Thoracic aorta (tissue), 2 donors: ENCODE measurements at regions not wholly inside any gene's neighbourhood (a gene's known extent, or its start where the extent isn't known, plus 50 kb on each side); places are given as distances from the start of the nearest gene placed in this dataset.
"Not testable (repeated sequence)": the region's sequence is repeated elsewhere in the genome, so short reads cannot be mapped to it uniquely, and the experiment has no call there.

Source experiments
- ATAC-seq: fragments of 150-250 bp; one replicate; pipeline ENCODE4 v1.8.0; 2017; ENCODE audit warnings: low read depth; ENCODE audit not compliant: insufficient number of reproducible peaks, low FRiP score
- DNase-seq: peaks from one replicate; pipeline ENCODE4 v3.0.0-alpha.2; 2020; ENCODE audit warnings: low spot score
- H3K27ac ChIP-seq, 2 donors: fragments of 200-600 bp; sonication (generic); 1 replicate in 1 of 2; 2 replicates in 1 of 2; pipeline ENCODE4 v1.5.1; 2016; ENCODE audit warnings: mild to moderate bottlenecking in 2 of 2, moderate library complexity in 2 of 2
- H3K27me3 ChIP-seq: fragments of 200-600 bp; sonication (generic); replicated peaks from 2 replicates; pipeline ENCODE4 v1.6.0; 2016; ENCODE audit warnings: mild to moderate bottlenecking; ENCODE audit not compliant: insufficient read depth
- H3K36me3 ChIP-seq: fragments of 200-600 bp; sonication (generic); one replicate; pipeline ENCODE4 v1.5.1; 2016
- H3K4me1 ChIP-seq, 2 donors: fragments of 200-600 bp; sonication (generic); 1 replicate in 1 of 2; 2 replicates in 1 of 2; pipeline versions ENCODE4 v1.5.1 to v1.6.0; 2016; ENCODE audit warnings: low read depth in 2 of 2, mild to moderate bottlenecking in 1 of 2; ENCODE audit not compliant: control insufficient read depth in 1 of 2
- H3K4me3 ChIP-seq: fragments of 200-600 bp; sonication (generic); 2 replicates; pipeline ENCODE4 v1.5.1; 2016; ENCODE audit warnings: mild to moderate bottlenecking
- H3K9me3 ChIP-seq: fragments of 200-600 bp; sonication (generic); 2 replicates; pipeline ENCODE4 v1.5.1; 2016
- TF ChIP-seq, protein P1 (sequence below): fragments of 200-600 bp; sonication (generic); IDR thresholded peaks from one replicate; pipeline ENCODE4 v1.5.1; 2019; ENCODE audit warnings: antibody characterized with exemption

DNA sequence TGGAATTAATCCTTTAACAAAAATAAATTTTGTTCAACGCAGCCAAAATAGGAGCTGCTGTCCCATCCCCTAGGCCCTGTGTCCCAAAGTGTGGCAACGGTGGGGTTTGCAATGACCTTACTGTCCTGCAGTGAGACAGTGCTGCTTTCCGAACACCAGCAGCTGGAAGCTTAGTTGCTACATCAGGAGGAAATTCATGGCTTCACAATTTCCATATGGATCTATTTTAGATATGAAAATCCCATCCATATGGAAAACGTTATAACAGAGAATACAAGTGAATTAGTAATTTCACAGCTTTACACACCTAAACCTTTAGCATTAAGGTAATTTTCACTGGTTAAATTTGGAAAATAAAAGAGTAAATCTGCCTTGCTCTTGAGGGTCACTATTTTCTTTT lies 396.3 kb upstream of the TENM3 start:
- no peak for ATAC-seq
- H3K27me3 ChIP-seq, result no peaks in the 10 kb centered on the region
- no peaks in the 10 kb centered on the region for H3K36me3 ChIP-seq
- DNase-seq, result no peak
- TF ChIP-seq, protein P1, sequence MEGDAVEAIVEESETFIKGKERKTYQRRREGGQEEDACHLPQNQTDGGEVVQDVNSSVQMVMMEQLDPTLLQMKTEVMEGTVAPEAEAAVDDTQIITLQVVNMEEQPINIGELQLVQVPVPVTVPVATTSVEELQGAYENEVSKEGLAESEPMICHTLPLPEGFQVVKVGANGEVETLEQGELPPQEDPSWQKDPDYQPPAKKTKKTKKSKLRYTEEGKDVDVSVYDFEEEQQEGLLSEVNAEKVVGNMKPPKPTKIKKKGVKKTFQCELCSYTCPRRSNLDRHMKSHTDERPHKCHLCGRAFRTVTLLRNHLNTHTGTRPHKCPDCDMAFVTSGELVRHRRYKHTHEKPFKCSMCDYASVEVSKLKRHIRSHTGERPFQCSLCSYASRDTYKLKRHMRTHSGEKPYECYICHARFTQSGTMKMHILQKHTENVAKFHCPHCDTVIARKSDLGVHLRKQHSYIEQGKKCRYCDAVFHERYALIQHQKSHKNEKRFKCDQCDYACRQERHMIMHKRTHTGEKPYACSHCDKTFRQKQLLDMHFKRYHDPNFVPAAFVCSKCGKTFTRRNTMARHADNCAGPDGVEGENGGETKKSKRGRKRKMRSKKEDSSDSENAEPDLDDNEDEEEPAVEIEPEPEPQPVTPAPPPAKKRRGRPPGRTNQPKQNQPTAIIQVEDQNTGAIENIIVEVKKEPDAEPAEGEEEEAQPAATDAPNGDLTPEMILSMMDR, result no peak
- H3K4me3 ChIP-seq, result no peak overlapping the region
- no peaks in the 10 kb centered on the region for H3K9me3 ChIP-seq
- no peak overlapping the region for H3K27ac ChIP-seq
- H3K4me1 ChIP-seq, result no peaks in the 10 kb centered on the region

DNA sequence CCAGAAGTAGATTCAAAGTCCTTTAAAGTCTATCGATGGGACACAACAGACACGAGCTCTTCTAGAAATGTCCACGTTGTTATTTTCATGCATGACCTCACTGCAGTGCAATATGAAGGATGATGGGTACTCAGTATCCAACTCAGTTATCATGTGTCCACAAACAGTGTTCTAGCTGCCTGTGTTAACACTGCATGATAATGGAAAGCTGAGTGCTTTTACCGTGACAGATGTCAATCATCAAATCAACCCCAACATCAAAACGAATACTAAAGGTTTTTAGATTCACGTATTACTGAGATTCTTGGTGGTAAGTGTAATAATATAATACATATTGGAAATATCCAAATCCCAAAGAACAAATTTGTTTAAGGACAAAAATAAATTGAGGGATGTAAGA lies 394.8 kb upstream of the TENM3 start:
- H3K4me1 ChIP-seq, result no peaks in the 10 kb centered on the region
- no peaks in the 10 kb centered on the region for H3K36me3 ChIP-seq
- H3K27me3 ChIP-seq, result no peaks in the 10 kb centered on the region
- no peak for DNase-seq
- H3K9me3 ChIP-seq, result no peaks in the 10 kb centered on the region
- ATAC-seq, result no peak
- TF ChIP-seq, protein P1, result no peak
- no peak overlapping the region for H3K4me3 ChIP-seq
- no peak overlapping the region for H3K27ac ChIP-seq

DNA sequence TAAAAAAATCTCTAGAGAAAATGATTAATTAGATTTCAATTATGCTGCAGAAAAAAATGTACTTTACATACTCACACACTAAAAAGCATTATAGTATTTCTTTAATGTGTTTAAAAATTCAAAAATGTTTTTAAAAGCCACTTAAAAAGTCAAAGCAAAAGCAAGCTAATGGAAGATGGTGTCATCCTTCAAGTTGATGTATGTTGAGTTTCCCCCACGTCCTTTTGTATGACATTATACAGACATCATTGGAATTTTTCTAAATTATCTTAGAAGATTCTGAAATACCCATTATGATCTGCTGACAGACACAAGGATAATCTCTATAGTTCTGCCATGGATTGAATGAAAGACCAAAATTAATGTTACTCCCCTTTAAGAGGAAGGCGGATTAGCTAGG lies 393.7 kb upstream of the TENM3 start:
- Histone ChIP-seq H3K9me3 (no peaks in the 10 kb centered on the region), H3K4me3 (no peak overlapping the region), H3K36me3 (no peaks in the 10 kb centered on the region), H3K27me3 (no peaks in the 10 kb centered on the region), H3K4me1 (no peaks in the 10 kb centered on the region), H3K27ac (no peak overlapping the region)
- ATAC-seq (no peak), DNase-seq (no peak)
- TF ChIP-seq, protein P1, result no peak

DNA sequence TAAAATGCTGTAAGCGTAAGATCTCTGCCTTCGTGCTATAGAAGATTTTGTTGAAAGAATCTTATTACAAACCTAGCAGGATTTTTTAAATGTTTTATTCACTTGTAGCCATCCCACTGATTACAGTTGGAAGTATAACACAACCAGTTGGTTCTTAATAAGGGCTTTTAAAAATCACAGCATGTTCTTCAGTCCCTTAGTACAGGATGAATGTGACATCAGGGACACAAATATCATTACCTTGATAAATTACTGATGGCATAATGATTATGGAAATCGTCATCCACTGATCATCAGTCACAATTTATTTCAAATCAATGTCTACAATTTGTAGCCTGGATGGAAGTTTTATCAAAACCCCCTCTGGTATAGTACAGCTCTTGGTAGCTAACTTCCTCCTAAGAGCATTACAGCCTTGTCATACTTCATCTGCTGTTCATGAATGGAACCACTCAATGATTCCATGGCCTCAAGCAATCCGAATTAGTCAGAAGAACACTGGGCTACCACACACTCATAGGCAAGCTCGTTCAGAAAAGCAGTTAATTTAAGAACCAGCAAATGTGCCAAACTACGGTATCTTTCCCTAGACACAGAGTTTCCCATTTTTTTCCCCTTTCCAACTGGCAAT lies 389.2 kb upstream of the TENM3 start:
- no peak for ATAC-seq

DNA sequence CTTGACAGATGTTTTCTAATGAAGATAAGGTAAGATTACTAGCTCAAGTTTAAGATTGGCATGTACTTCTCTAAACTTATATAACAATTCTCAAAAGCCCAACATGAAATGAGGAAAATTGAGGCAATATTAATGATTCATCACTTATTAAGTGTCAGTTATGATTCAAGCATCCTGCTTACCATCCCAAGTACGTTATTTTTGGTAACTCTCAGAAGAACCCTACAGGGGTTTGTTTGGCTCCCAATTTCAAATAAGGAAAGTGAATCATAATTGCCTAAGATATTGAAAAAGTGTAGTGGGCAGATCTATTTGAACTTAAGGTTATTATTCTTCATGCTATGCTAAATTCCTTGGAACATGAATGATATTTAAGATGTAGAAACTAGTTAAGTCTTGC lies 387.9 kb upstream of the TENM3 start:
- no peak for DNase-seq
- Histone ChIP-seq H3K4me1 (no peaks in the 10 kb centered on the region), H3K27me3 (no peaks in the 10 kb centered on the region), H3K4me3 (no peak overlapping the region), H3K36me3 (no peaks in the 10 kb centered on the region), H3K9me3 (no peaks in the 10 kb centered on the region), H3K27ac (no peak overlapping the region)
- TF ChIP-seq, protein P1, result no peak
- ATAC-seq, result no peak

More for the DNA sequence above, 389.2 kb upstream of the TENM3 start:
- DNase-seq, result no peak
- no peaks in the 10 kb centered on the region for H3K27me3 ChIP-seq
- H3K4me3 ChIP-seq, result no peak overlapping the region
- no peaks in the 10 kb centered on the region for H3K4me1 ChIP-seq
- H3K9me3 ChIP-seq, result no peaks in the 10 kb centered on the region
- TF ChIP-seq, protein P1, result no peak
- H3K36me3 ChIP-seq, result no peaks in the 10 kb centered on the region
- H3K27ac ChIP-seq, result no peak overlapping the region

DNA sequence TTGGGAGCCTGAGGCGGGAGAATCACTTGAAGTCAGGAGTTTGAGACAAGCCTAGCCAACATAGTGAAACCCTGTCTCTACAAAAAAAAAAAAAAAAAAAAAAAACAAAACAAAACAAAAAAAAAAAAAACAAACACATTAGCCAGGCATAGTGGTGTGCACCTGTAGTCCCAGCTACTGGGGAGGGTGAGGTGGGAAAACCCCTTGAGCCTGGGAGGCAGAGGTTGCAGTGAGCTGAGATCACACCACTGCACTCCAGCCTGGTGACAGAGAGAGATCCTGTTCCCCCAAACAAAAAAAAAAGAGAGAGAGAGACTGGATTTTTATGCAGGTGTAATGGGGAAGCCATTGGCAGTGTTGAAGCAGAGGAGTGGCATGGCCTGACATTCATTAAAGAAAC lies 385.7 kb upstream of the TENM3 start:
- H3K27me3 ChIP-seq, ATAC-seq, H3K36me3 ChIP-seq, H3K9me3 ChIP-seq, H3K27ac ChIP-seq, DNase-seq, H3K4me1 ChIP-seq, H3K4me3 ChIP-seq: not testable (repeated sequence)
